Lower leg skin (tissue), 4 donors: ENCODE measurements at regions not wholly inside any gene's neighbourhood (a gene's known extent, or its start where the extent isn't known, plus 50 kb on each side); places are given as distances from the start of the nearest gene placed in this dataset.

ENCODE experiments used
- DNase-seq, 2 donors: peaks; one replicate each; pipeline ENCODE4 v3.0.0-alpha.2; 2019; ENCODE audit warnings: low spot score in 2 of 2
- H3K4me3 ChIP-seq: fragments of 200-600 bp; sonication (generic); 2 replicates; pipeline ENCODE4 v1.5.1; 2017; ENCODE audit warnings: mild to moderate bottlenecking, low read depth; ENCODE audit not compliant: poor library complexity, severe bottlenecking
- POLR2A ChIP-seq, 2 donors: fragments of 450-650 bp; IDR thresholded peaks; one replicate each; pipeline ENCODE4 v1.6.1; 2016 to 2017; ENCODE audit warnings: antibody characterized with exemption in 2 of 2, mild to moderate bottlenecking in 1 of 2, moderate library complexity in 1 of 2
- WGBS, 2 donors: methylation state at CpG; one replicate each; pipeline ENCODE4 v1.1.5; 2018; 5-methylcytosine and 5-hydroxymethylcytosine counted together
- intact Hi-C: fragments of 100-400 bp; cut with DNase I; formaldehyde crosslinking; loops from one replicate; pipeline ENCODE4 v1.15.0; 2023; ENCODE audit warnings: low total_unique reads
- TF ChIP-seq, protein P1 (sequence below), 3 donors: fragments of 450-650 bp; IDR thresholded peaks; one replicate each; pipeline ENCODE4 v1.5.1; 2016; ENCODE audit warnings: antibody characterized with exemption in 3 of 3, mild to moderate bottlenecking in 3 of 3, moderate library complexity in 2 of 3

DNA sequence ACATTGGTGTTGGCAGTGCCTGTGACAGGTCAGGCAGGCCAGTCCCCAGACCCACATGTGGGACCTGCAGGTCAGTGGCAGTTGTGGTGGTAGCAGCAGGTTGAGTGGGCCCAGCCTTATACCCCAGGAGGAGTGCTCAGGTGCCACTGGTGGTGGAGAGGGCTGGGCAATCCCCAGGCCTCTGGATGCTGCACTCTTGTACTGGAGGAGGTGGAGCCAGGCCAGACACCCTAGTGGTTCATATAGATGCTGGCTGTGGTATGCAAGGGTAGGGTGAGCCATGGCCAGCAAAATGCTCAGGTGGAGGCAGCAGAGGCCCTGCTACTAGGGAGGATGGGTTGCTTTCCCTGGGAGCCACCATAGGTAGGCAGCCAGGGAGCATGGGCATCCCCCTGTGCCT lies 190.4 kb upstream of the TMPO start:
- H3K4me3 ChIP-seq: no peak overlapping the region
- no peak for TF ChIP-seq POLR2A (IDR thresholded peaks at IDR 0.05)
- TF ChIP-seq, protein P1, sequence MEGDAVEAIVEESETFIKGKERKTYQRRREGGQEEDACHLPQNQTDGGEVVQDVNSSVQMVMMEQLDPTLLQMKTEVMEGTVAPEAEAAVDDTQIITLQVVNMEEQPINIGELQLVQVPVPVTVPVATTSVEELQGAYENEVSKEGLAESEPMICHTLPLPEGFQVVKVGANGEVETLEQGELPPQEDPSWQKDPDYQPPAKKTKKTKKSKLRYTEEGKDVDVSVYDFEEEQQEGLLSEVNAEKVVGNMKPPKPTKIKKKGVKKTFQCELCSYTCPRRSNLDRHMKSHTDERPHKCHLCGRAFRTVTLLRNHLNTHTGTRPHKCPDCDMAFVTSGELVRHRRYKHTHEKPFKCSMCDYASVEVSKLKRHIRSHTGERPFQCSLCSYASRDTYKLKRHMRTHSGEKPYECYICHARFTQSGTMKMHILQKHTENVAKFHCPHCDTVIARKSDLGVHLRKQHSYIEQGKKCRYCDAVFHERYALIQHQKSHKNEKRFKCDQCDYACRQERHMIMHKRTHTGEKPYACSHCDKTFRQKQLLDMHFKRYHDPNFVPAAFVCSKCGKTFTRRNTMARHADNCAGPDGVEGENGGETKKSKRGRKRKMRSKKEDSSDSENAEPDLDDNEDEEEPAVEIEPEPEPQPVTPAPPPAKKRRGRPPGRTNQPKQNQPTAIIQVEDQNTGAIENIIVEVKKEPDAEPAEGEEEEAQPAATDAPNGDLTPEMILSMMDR (IDR thresholded peaks at IDR 0.05): no peak
- DNase-seq: no peak
- intact Hi-C loops: no loop called here

DNA sequence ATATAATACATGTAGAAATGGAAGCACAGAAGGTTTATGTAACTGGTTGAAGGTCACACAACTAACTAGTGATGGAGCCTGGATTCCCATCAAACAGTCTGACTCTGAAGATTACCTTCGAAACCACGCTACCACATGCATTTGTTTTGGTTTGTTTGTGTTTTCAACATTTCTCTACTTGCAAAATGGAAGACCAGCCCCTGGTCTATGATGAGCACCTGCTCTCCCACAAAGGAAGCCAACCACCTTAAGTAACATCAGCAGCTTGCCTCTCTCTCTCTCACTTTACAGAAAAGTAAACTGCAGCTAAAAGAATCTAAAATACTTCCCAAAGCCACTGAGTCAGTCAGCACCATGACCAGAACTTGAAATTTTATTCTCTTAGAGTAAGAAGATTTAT lies 186.9 kb upstream of the TMPO start:
- TF ChIP-seq POLR2A (IDR thresholded peaks at IDR 0.05): no peak
- TF ChIP-seq, protein P1 (IDR thresholded peaks at IDR 0.05): no peak
- 92 to 96% methylated on average over 2 of the region's 2 CpGs for WGBS, 2 donors
- no peak overlapping the region for H3K4me3 ChIP-seq
- DNase-seq: no peak
- intact Hi-C loops: no loop called here

DNA sequence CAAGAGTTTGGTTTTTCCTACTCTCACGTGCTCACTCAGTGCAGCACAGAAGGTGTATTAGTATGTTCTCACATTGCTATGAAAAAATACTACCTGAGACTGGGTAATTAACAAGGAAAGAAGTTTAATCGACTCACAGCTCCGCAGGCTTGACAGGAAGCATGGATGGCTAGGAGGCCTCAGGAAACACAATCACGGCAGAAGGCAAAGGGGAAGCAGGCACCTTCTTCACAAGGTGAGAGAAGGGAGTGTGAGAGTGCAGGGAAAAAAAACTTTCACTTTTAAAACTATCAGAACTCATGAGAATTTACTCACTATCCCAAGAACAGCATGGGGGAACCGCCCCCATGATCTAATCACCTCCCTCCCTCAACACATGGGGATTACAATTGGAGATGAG lies 185.8 kb upstream of the TMPO start:
- WGBS, 2 donors: 63 to 68% methylated on average over 5 of the region's 5 CpGs
- H3K4me3 ChIP-seq: no peak overlapping the region
- no peak for TF ChIP-seq POLR2A (IDR thresholded peaks at IDR 0.05)
- TF ChIP-seq, protein P1 (IDR thresholded peaks at IDR 0.05): no peak
- no peak for DNase-seq
- intact Hi-C loops: no loop called here

DNA sequence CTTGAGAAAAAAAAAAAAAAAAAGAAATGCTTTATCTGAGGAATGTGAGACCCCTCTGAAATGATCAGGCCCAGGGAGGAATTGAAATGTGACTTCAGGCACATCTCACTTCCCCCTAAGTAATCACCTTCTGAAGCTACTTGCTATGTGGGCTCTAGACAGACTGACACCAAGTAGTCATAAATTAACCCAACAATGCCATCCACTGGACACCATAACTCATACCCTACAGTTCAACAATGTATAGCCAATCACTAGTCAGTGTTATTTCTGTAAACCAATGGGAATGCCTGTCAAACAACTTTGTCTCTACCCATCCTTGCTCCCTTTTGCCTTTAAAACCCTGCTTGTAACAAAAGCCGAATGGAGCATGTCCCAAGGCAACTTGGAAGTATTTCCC lies 182.7 kb upstream of the TMPO start:
- TF ChIP-seq, protein P1 (IDR thresholded peaks at IDR 0.05): no peak
- TF ChIP-seq POLR2A (IDR thresholded peaks at IDR 0.05): no peak
- intact Hi-C loops: no loop called here
- no peak for DNase-seq

DNA sequence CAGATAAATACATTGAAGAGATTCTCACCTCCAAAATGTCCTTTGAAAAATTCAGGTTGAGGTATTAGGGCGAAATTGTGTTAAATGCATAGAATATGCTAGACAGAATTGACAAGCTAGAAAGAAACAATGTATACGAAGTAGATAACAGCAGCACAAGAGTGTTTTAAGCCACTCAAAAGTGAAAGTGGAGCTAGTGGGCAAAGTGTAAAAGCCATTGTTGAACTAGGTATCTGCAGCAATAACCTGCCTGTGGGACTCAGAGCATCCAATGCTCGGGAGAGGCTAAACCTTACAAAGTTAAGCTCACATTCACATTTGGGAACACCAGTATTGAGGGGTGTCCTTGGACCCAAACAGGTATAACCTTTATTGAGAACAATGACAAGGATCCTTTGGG lies 180.6 kb upstream of the TMPO start:
- WGBS, 2 donors: 85 to 86% methylated on average over 3 of the region's 3 CpGs
- TF ChIP-seq POLR2A (IDR thresholded peaks at IDR 0.05): no peak
- TF ChIP-seq, protein P1 (IDR thresholded peaks at IDR 0.05): no peak
- no peak for DNase-seq
- H3K4me3 ChIP-seq: no peak overlapping the region
- intact Hi-C loops: no loop called here

More for the DNA sequence above, 182.7 kb upstream of the TMPO start:
- H3K4me3 ChIP-seq: no peak overlapping the region
- 68 to 70% methylated on average over 1 of the region's 1 CpG for WGBS, 2 donors

DNA sequence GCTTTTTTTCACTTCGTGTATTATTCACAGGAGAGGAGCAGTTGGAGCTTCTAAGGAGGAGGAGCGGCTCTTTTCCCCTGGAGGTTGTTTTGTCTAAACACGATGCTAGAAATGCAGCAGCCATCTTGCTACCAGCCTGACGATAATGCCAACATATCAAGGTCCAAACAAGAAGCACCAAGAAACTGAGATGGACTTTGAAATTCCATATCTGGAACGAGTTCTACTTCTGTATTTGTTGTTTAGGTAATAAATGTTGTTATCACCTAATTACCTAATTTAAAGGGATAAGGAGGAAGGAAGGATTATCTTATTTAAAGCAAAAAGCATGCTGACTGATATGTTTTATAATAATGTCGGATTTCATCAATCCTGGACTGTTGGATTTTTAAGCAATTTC lies 174.4 kb upstream of the TMPO start:
- 66 to 71% methylated on average over 6 of the region's 6 CpGs for WGBS, 2 donors
- TF ChIP-seq, protein P1 (IDR thresholded peaks at IDR 0.05): no peak
- TF ChIP-seq POLR2A (IDR thresholded peaks at IDR 0.05): no peak
- intact Hi-C loops: no loop called here

More for the DNA sequence above, 174.4 kb upstream of the TMPO start:
- DNase-seq: no peak
- no peak overlapping the region for H3K4me3 ChIP-seq
